Endothelial cell of umbilical vein (primary cell): ENCODE measurements at regions not wholly inside any gene's neighbourhood (a gene's known extent, or its start where the extent isn't known, plus 50 kb on each side); places are given as distances from the start of the nearest gene placed in this dataset. TPM values are rescaled to one million over a fixed set of nuclear protein-coding genes. Genes with fewer than 3 reads are reported as not detected.

Experiments
- BruUV-seq: library from RNA; stranded (reverse); fragments of 400-500 nt; replicated peaks from 2 replicates; lab custom pipeline; 2021; lab: Mats Ljungman, UMichigan
- CTCF ChIA-PET: fragments of 300-600, 350-600 bp; sonication (Branson Sonifier 250); formaldehyde crosslinking; loops from one replicate; lab custom pipeline; 2021; ENCODE audit warnings: antibody characterized with exemption, inconsistent platforms; lab: Charles Lee
- POLR2A ChIA-PET: fragments of 300-600, 350-600 bp; sonication (Branson Sonifier 250); formaldehyde crosslinking; loops from one replicate; lab custom pipeline; 2021; ENCODE audit warnings: antibody characterized with exemption, inconsistent platforms; lab: Charles Lee
- DNase-seq: peaks from one replicate; pipeline ENCODE4 v3.0.0-alpha.2; 2011; ENCODE audit warnings: low read depth, low spot score
- FAIRE-seq: peaks from 2 replicates; lab custom pipeline; 2011; peaks lifted over from hg19 to GRCh38; lab: Jason Lieb, UNC
- H2AFZ ChIP-seq: 2 replicates; pipeline ENCODE4 v1.6.0; 2012; ENCODE audit warnings: low read depth, low read length, control low read depth, inconsistent platforms
- H3K27ac ChIP-seq: 2 replicates; pipeline ENCODE4 v1.5.1; 2011; ENCODE audit warnings: low read depth, mild to moderate bottlenecking, control low read depth, low read length, moderate library complexity; ENCODE audit not compliant: insufficient read depth
- H3K27me3 ChIP-seq, 2 experiments: 2 replicates each; pipeline versions ENCODE4 v1.6.0 to v1.6.1; 2011; ENCODE audit warnings: low read length in 2 of 2, mixed read lengths in 1 of 2; ENCODE audit not compliant: control insufficient read depth in 2 of 2, insufficient read depth in 2 of 2
- H3K36me3 ChIP-seq, 2 experiments: 2 replicates in 1 of 2; 3 replicates in 1 of 2; pipeline ENCODE4 v1.5.1; 2011; ENCODE audit warnings: low read length in 2 of 2, mild to moderate bottlenecking in 1 of 2, moderate library complexity in 1 of 2; ENCODE audit not compliant: control insufficient read depth in 2 of 2, insufficient read depth in 2 of 2; ENCODE audit errors: extremely low read depth in 1 of 2
- H3K4me1 ChIP-seq: 3 replicates; pipeline ENCODE4 v1.5.1; 2011; ENCODE audit warnings: mild to moderate bottlenecking, low read length; ENCODE audit not compliant: control insufficient read depth, insufficient read depth; ENCODE audit errors: extremely low read depth
- H3K4me2 ChIP-seq: 2 replicates; pipeline ENCODE4 v1.6.1; 2011; ENCODE audit warnings: low read length, control low read depth, mixed read lengths; ENCODE audit not compliant: insufficient read depth
- H3K4me3 ChIP-seq, 3 experiments: fragments of 200-600 bp in 1 of 3; sonication (generic), shearing (Covaris generic) in 1 of 3; replicated peaks in 1 of 3; 2 replicates each; pipeline ENCODE4 v1.5.1; 2011 to 2016; ENCODE audit warnings: control low read depth in 3 of 3, low read length in 3 of 3, mild to moderate bottlenecking in 2 of 3, inconsistent platforms in 1 of 3, low read depth in 1 of 3, moderate library complexity in 1 of 3; ENCODE audit not compliant: insufficient read depth in 1 of 3
- H3K79me2 ChIP-seq: 2 replicates; pipeline ENCODE4 v1.6.0; 2012; ENCODE audit warnings: low read length, inconsistent platforms; ENCODE audit not compliant: control insufficient read depth, insufficient read depth
- H3K9ac ChIP-seq: replicated peaks from 2 replicates; pipeline ENCODE3; 2011; ENCODE audit warnings: low read length, control low read depth; ENCODE audit not compliant: insufficient read depth; ENCODE audit errors: extremely low read depth
- H3K9me1 ChIP-seq: replicated peaks from 3 replicates; pipeline ENCODE4 v1.6.0; 2011; ENCODE audit warnings: mild to moderate bottlenecking, low read length; ENCODE audit not compliant: control insufficient read depth, insufficient read depth; ENCODE audit errors: extremely low read depth
- H3K9me3 ChIP-seq: replicated peaks from 2 replicates; pipeline ENCODE4 v1.5.1; 2012; ENCODE audit warnings: low read length, inconsistent platforms; ENCODE audit not compliant: control insufficient read depth, insufficient read depth
- H4K20me1 ChIP-seq: replicated peaks from 2 replicates; pipeline ENCODE3; 2011; ENCODE audit warnings: mild to moderate bottlenecking, low read length; ENCODE audit not compliant: control insufficient read depth, insufficient read depth; ENCODE audit errors: extremely low read depth
- CTCF ChIP-seq, 2 donors: IDR thresholded peaks; 1 replicate in 1 of 2; 2 replicates in 1 of 2; pipeline ENCODE4 v1.5.1; 2011; ENCODE audit warnings: low read length in 2 of 2, mild to moderate bottlenecking in 2 of 2, moderate library complexity in 2 of 2, control low read depth in 1 of 2, inconsistent platforms in 1 of 2, low read depth in 1 of 2; ENCODE audit not compliant: insufficient read depth in 1 of 2; ENCODE audit errors: extremely low read depth in 1 of 2
- EZH2 ChIP-seq: IDR thresholded peaks from 2 replicates; pipeline ENCODE4 v1.6.1; 2012; ENCODE audit warnings: borderline replicate concordance, low read depth, mild to moderate bottlenecking, moderate library complexity, low read length, inconsistent platforms; ENCODE audit not compliant: severe bottlenecking
- FOS ChIP-seq: IDR thresholded peaks from 2 replicates; pipeline ENCODE4 v1.6.1; 2011; ENCODE audit warnings: mild to moderate bottlenecking, low read length, moderate library complexity, borderline replicate concordance; ENCODE audit not compliant: insufficient read depth
- GATA2 ChIP-seq: IDR thresholded peaks from 2 replicates; pipeline ENCODE4 v1.7.0; 2011; ENCODE audit warnings: low read depth, mild to moderate bottlenecking, moderate library complexity, mixed read lengths, low read length; ENCODE audit not compliant: insufficient read length, insufficient read depth
- JUN ChIP-seq: IDR thresholded peaks from 2 replicates; pipeline ENCODE4 v1.6.1; 2011; ENCODE audit warnings: borderline replicate concordance, low read depth; ENCODE audit not compliant: insufficient read length, insufficient read depth
- MYC ChIP-seq: IDR thresholded peaks from one replicate; pipeline ENCODE4 v1.6.1; 2011; ENCODE audit warnings: mild to moderate bottlenecking, low read depth, low read length
- POLR2A ChIP-seq: IDR thresholded peaks from 2 replicates; pipeline ENCODE4 v1.6.1; 2012; ENCODE audit warnings: low read depth, mild to moderate bottlenecking, control low read depth, low read length
- POLR2AphosphoS5 ChIP-seq: IDR thresholded peaks from 2 replicates; pipeline ENCODE4 v1.6.1; 2012; ENCODE audit warnings: low read depth, mild to moderate bottlenecking, control low read depth, low read length, moderate library complexity; ENCODE audit not compliant: insufficient read depth
- dilution Hi-C: fragments of 300-500 bp; cut with MboI; formaldehyde crosslinking; loops from one replicate; pipeline ENCODE4 v1.15.0; 2019; ENCODE audit warnings: low sequenced_read_pairs; ENCODE audit not compliant: extremely low pct_ligation_motif_present
- intact Hi-C: fragments of 100-400 bp; cut with micrococcal nuclease; formaldehyde crosslinking; loops from one replicate; pipeline ENCODE4 v1.10.0; 2022
- small RNA-seq: library from RNA; depleted of rRNA; stranded (forward); fragments of <200 nt; gene quantifications from one replicate; pipeline ENCODE3, GENCODE V24; 2012; ENCODE audit warnings: low replicate concordance, low read depth; ENCODE audit not compliant: insufficient read depth, insufficient read length
- TF ChIP-seq, protein P1 (sequence below): IDR thresholded peaks from 2 replicates; pipeline ENCODE4 v1.6.1; 2011; ENCODE audit not compliant: insufficient read depth, insufficient read length

GRCh38 chr12:56838621-56839488, 75.7 kb downstream of the HSD17B6 start:
- Histone ChIP-seq H2AFZ (no peak overlapping the region), H3K79me2 (no peaks in the 10 kb centered on the region), H3K9ac (no peak overlapping the region), H3K9me1 (no peaks in the 10 kb centered on the region), H3K4me1 (no peaks in the 10 kb centered on the region), H3K4me3 (no peak overlapping the region), H3K4me2 (no peak overlapping the region), H3K27me3 (peaks cover 15 to 25% of the 10 kb centered on the region in 2 experiments), H3K36me3 (no peaks in the 10 kb centered on the region), H3K9me3 (no peaks in the 10 kb centered on the region), H3K27ac (no peak overlapping the region), H4K20me1 (no peaks in the 10 kb centered on the region)
- intact Hi-C loops (no loop called here), dilution Hi-C loops (no loop called here)
- BruUV-seq: no TSS peak
- FAIRE-seq: no peak
- DNase-seq: no peak
- CTCF ChIA-PET: interaction anchor here (1.0 to 2.8 kb wide), 3 partner anchors 149 to 162 kb away, joined by 6 to 14 read pairs (median 14); no protein-coding TSS in a partner anchor
- TF ChIP-seq CTCF (IDR thresholded peaks at IDR 0.05; ENCODE audit: extremely low read depth in 1 of 2, insufficient read depth in 1 of 2, low read depth in 1 of 2, low read length in 2 of 2) (no peak), POLR2AphosphoS5 (no peak), POLR2A (no peak), EZH2 (no peak), FOS (no peak), JUN (no peak), GATA2 (no peak), MYC (no peak)
- TF ChIP-seq, protein P1, sequence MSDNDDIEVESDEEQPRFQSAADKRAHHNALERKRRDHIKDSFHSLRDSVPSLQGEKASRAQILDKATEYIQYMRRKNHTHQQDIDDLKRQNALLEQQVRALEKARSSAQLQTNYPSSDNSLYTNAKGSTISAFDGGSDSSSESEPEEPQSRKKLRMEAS: no peak
- POLR2A ChIA-PET: no interaction called here

Small RNA genes lying in the stretch of these regions (small RNA-seq; reads per million reads assigned to genes)
- gene AC121758.2 (not detected), gene RF00554 (not detected)
